HG02798 (cell line): ENCODE measurements at regions not wholly inside any gene's neighbourhood (a gene's known extent, or its start where the extent isn't known, plus 50 kb on each side); places are given as distances from the start of the nearest gene placed in this dataset.
A peak's percentile ranks its signal among the peaks of the same experiment; 100 is the strongest.

Experiments
- ATAC-seq: cut with Tn5 transposase; IDR thresholded peaks from one replicate; pipeline ENCODE4 v1.9.1; 2021; ENCODE audit warnings: mild to moderate bottlenecking; ENCODE audit not compliant: unreplicated experiment, poor library complexity

DNA sequence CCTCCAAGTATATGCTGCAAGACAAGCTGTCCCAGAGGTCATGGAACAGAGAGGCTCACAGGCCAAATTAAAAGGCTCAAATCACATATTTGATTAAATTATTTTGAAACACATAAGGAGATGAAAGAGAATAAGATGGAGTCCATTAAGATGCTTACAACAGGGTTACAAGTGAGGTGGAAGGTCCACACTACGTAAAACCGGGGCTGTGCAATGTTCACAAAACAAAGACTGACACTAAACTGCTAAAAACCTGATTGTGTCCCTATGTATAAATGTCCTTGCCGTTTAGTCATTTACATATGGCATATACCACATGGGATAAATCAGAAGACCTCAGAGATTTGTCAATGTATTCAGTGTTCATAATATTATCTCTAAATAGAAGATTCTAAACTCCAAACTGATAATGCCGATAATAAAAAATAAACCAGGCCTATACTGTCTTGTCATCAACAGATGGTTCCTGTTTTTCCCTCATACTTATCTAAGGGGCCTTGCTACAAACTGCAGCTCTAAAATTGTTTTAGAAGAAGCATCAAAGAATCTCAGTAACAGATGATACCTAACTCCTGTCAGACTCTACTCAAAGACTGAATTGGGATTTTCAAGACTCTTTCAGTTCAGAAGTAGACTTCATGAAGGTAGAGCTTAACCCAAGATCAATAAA lies 51.8 kb upstream of the RIPOR2 start:
- ATAC-seq, result no peak

DNA sequence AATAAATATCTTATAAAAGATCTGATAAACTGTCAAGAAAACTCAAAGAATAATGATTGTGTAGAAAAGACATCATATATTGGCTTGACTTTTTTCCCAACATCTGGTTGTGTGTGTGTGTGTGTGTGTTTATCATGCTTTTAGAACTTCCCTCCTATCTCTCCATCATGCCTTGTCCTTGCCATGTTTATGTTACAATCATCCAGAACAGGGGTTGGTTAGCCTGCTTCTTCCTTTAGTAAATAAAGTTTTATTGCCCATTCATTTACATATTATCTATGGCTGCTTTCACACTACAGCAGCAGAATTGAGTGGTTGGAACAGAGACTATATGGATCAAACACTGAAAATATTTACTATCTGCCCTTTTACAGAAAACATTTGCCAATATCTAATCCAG lies 52.8 kb upstream of the RIPOR2 start:
- ATAC-seq, result no peak

DNA sequence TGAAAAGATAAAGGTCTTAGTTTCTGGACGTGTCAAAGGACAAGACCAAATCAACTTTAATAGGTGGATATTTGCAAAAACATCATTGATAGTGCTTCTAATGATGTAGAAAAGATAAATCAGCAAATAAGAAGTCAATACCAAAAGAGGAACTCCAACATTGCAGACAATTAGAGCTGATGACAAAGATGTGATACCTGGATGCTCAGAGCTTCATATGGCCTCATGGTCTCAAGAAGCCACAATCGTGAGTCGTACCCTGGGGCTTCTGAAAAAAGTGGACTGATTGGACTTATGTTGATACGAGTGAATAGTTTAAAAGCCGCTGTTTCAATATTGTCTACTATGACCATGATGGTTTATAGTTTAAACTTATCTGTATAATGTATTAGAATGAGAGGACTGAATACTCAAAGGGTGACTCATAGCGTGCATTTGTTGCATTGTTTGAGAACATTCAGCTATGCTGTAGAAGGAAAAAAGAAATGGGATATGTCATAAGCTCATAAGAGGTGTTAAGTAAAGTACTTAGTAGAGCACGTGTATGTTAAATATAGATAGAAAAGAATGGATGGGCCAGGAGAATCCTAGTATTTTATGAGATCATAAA lies 54.6 kb upstream of the RIPOR2 start:
- ATAC-seq, result no peak

GRCh38 chr6:24990944-24991809 lies 55.4 kb upstream of the RIPOR2 start:
- ATAC-seq, result no peak

DNA sequence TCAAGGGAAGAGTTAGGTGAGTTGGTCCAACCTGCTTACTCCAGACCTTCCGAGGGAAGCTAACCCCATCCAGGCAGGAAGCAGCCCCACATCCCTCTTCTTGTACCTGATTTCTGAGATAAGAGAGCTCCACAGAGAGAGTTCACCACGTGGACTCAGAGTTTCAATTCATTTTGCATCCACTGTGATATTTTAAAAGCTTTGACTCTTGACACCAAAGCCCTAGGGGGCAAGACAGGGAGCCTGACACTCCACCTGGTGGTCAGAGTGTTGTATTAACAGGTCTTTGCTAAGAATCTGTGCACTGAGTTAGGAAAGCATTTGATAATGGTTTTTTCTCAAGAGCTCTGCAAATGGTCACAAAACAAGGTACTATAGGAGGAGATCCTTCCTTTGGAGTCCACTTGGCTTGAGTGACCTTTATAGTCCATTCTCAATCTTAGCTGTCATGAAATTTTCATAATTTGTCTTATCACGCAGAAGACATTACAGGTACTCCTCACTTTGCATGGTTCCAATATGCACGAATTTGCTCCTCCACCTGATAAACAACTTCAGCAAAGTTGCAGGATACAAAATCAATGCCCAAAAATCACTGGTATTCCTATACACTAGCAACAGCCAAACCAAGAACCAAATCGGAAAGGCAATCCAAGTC lies 56.2 kb upstream of the RIPOR2 start:
- ATAC-seq, result peak; percentile 89

GRCh38 chr6:24994812-24995211 lies 59.1 kb upstream of the RIPOR2 start:
- no peak for ATAC-seq

DNA sequence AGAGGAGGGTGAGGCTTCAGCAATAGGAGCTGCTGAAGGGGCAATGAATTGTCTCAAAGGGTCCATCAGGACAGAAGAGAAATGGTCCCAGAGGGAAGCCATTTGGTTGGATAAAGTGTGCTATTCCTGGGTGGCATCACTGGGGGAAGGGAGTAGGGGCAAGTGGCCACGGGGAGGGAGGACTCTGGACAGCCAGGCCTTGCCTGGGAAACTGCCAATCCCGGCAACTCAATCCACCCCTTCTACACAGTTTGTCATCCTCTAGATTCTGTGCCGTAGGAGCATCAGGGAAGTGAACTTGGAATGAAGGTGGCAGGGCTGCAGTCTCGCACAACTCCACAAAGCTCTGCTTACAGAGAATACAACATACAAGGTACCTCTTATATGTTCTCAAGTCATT lies 59.5 kb upstream of the RIPOR2 start:
- no peak for ATAC-seq

- no peak for ATAC-seq
Measured at GRCh38 chr6:24996269-24996836, 60.6 kb upstream of the RIPOR2 start.

DNA sequence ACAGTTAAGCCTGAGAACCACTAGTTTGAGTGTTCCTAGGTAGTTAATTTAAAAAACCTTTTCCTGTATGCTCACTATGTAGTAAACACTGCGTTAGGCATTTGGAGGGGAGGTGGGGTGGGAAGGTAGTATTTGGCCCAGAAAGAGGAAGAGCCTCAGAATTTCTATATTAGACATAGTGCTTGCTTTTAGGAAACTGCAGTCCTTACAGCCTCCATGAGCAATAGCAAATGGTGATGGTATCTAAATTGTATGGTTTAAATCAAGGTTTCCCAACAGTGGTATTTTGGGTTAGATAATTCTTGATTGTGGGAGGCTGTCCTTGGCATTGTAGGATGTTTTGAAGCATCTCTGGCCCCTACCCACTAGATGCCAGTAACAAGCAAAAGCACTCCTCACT lies 61.5 kb upstream of the RIPOR2 start:
- no peak for ATAC-seq

GRCh38 chr6:24997905-24998304 lies 62.1 kb upstream of the RIPOR2 start:
- ATAC-seq, result no peak

DNA sequence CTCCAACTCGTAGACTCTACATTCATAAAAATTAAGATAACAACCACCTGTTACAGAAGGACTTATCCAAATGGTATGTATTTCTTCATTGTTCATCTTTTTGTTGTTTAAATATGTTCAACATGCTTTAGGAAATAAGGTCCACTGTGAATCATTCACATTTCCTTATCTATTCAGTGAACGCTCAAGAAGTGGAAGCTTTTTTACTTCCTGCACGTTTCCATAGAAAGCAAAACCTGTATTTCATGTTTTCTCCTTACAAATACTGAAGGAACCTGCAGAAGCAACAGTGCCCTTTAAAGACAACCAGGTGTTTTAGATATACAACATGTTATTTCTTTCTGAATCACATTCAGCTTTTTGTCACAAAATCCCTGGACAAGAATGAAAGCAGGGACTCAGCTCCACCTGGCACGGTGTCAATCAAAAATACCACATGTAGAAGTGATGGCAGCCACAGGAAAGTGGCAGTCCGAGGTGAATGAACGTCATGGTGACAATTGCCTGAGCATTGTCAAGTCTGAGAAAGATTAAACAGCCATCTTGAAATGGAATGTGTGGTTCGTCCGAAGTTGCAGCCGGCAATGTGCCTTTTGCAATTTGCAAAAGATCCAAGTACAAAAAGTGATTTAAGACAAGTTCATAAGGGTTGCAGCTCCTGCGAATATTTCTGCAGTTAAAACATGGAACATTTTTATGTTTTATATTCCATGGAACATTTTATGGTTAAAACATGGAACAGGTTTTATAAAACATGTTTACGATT lies 66.7 kb upstream of the RIPOR2 start:
- no peak for ATAC-seq

- no peak for ATAC-seq
Measured at GRCh38 chr6:25004357-25004756, 68.6 kb upstream of the RIPOR2 start.

- ATAC-seq, result no peak
Measured at GRCh38 chr6:25005010-25005409, 69.2 kb upstream of the RIPOR2 start.

GRCh38 chr6:25006075-25006474 lies 70.3 kb upstream of the RIPOR2 start:
- no peak for ATAC-seq

DNA sequence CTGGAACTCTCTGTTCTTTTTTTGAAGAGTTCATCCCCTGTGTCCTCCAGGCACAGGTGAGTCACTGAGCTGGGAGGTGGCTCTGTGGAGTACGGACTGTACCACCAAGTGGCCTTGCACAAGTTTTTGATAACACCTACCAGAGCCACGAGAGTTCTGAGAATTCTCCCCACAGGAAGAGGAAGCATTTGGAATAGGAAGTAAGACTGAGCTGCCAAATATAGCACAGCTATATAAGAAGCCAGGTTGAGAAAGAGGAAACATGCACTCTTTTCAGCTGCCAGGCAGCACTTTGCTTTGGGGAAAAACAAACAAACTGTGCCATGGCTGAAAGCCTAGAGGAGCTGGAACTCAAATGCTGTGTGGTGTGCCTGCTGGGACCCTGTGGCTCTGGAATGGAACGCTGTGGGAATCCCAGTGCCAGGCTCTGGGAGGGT lies 70.8 kb upstream of the RIPOR2 start:
- no peak for ATAC-seq

DNA sequence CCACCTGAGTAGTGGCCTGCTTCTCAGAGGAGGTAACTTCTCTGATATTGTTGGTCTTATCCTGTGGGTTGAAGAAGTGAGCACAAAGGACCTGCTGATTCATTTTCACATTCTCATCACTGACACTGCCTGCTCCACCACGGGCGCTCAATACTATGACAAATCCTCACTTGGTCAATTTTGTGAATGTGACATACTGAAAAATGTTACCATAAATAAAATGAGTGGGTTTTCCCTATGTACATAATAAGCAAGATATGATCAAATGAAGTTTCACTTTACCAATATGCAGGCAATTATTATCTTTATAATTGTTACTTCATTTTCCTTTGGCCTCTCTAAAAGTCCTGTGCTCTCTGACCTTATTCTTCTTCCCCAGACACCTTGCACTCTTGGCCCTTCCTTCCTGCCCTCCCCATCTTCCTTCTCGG lies 71.5 kb upstream of the RIPOR2 start:
- peak; percentile 80 for ATAC-seq

DNA sequence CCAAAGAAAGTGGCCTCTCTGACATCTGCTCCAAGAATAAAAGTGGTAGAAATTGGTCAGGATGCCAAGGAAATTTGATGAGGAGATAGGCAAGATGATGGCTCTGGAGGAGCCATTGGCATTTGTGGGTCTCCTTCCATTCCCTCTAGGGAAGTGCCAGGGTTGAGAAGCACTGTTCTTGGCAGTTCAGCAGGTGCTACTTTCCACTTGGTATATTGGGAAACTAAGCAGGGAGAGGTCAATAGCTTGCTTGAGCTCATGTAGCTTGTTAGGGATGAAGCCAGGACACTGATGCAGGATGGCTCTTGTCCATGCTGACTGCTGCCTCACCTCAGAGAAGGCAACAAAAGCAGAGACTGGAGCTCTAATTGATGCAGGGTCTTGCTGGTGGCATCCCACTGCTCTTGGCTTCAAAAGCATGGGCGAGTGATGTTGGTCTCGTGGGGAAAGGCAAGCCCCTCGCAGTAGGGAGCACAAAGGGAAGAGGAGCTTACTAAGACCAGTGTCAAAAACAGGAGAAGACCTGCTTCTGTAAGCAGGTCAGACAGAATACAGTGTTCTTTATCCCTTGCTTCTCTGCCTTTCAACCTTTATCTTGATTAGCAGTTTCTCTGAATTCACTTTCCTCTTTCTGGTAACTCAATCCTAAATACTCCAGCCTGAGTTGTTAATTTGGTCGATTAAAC lies 73.1 kb upstream of the RIPOR2 start:
- no peak for ATAC-seq

- no peak for ATAC-seq
Measured at GRCh38 chr6:25009393-25009710, 73.6 kb upstream of the RIPOR2 start.

GRCh38 chr6:25010176-25010575 lies 74.4 kb upstream of the RIPOR2 start:
- no peak for ATAC-seq
